OCI-LY3 (cell line): ENCODE measurements at regions not wholly inside any gene's neighbourhood (a gene's known extent, or its start where the extent isn't known, plus 50 kb on each side); places are given as distances from the start of the nearest gene placed in this dataset.

Experiments
- CTCF ChIP-seq: fragments of 200-600, 300-600 bp; sonication (generic); IDR thresholded peaks from 2 replicates; pipeline ENCODE4 v1.5.1; 2014; ENCODE audit warnings: antibody characterized with exemption, low read length, low read depth
- EZH2phosphoT487 ChIP-seq: fragments of 200-600 bp; shearing (Covaris generic); IDR thresholded peaks from 2 replicates; pipeline ENCODE4 v1.6.1; 2018; ENCODE audit warnings: antibody characterized with exemption, mixed run types, low read depth

DNA sequence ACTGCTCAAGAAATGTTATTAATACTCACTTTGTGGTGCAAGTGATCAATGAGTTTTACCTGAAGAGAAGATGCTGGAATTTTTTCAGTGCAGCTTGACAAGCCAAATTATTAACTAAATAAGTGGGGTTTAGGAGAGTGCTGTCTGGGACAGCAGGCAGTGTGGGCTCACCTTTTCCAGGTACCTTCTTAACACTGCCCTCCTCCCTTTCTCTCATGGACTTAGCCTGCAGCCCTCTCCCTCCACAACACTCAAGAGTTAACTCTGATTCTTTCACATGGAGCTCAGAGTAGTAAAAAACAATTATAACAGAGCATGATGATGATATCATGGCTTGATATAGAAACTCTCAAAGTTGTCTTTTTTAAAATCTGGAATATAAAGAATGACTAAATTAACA, 404.8 kb upstream of the SLC30A5 start:
- TF ChIP-seq CTCF: no peak
- no peak for TF ChIP-seq EZH2phosphoT487
